ENCODE measurements at regions not wholly inside any gene's neighbourhood (a gene's known extent, or its start where the extent isn't known, plus 50 kb on each side); places are given as distances from the start of the nearest gene placed in this dataset.

DNA sequence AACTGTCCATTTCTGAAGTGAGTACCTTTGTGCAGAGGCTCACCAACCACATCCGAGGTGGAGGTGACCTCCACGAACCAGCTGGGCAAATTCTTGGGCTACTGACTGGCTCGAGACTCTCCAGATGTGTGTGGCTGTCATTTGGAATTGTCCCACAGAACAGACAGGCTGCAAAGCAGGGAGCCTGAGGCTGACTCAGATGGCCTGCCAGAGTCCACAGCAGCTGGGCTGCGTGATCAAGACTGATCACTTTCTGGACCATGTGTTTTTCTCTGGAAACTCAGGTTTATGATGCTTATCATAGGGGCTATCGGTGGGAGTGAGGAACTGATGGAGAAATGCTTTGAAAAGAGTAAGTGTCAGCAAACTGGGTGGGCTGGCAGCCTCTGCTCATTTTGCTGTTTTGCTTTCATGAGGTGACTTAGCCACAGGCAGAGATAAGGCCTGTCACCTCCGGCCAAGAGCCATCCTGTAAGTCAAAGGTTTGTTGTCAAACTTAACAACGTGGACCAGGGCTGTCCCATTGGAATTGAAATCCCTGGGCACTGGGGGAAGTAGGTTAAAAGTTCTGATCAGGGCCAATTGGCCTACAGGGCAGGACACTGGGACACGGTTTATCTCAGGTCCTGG, 120.4 kb downstream of the LIPG start:
- H3K36me3 ChIP-seq (ENCODE audit: control insufficient read depth in 2 of 3, insufficient read depth in 3 of 3, low read length in 3 of 3), result no peaks in the 10 kb centered on the region
- no peaks in the 10 kb centered on the region for H3K27me3 ChIP-seq (ENCODE audit: control insufficient read depth, insufficient read depth, low read length)
- no peak for DNase-seq

DNA sequence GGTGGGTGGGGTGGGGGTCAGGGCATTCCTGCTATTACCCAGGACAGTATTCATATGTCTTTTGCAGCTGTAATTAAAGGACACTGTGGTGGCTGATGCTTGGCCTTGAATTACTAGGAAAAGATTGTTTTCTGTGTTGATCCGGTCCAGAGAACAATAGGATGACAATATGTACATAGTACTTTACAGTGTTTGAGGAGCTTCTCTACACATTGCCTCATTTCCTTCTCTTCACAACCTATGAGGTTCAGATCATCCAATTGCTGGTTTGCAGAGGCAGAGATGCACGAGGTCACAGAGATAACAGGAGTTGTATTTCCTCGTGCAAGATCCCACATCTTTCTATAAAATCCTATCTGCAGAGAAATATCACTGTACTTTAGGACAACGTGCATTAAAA, 119.5 kb downstream of the LIPG start:
- FAIRE-seq (no peak), DNase-seq (no peak)
- H3K27me3 ChIP-seq (ENCODE audit: control insufficient read depth, insufficient read depth, low read length), result no peaks in the 10 kb centered on the region
- TF ChIP-seq, protein P1, sequence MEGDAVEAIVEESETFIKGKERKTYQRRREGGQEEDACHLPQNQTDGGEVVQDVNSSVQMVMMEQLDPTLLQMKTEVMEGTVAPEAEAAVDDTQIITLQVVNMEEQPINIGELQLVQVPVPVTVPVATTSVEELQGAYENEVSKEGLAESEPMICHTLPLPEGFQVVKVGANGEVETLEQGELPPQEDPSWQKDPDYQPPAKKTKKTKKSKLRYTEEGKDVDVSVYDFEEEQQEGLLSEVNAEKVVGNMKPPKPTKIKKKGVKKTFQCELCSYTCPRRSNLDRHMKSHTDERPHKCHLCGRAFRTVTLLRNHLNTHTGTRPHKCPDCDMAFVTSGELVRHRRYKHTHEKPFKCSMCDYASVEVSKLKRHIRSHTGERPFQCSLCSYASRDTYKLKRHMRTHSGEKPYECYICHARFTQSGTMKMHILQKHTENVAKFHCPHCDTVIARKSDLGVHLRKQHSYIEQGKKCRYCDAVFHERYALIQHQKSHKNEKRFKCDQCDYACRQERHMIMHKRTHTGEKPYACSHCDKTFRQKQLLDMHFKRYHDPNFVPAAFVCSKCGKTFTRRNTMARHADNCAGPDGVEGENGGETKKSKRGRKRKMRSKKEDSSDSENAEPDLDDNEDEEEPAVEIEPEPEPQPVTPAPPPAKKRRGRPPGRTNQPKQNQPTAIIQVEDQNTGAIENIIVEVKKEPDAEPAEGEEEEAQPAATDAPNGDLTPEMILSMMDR (IDR thresholded peaks at IDR 0.05; ENCODE audit: borderline replicate concordance, extremely low read depth, insufficient read depth), result no peak
- H3K9ac ChIP-seq (ENCODE audit: low read length in 3 of 3), result no peak overlapping the region
- H3K27ac ChIP-seq (ENCODE audit: low read depth in 2 of 2, low read length in 2 of 2), result no peak overlapping the region
- intact Hi-C loops (cut with DNase I), result no loop called here
- no peaks in the 10 kb centered on the region for H3K9me3 ChIP-seq (ENCODE audit: control insufficient read depth in 2 of 3, insufficient read depth in 1 of 3, low read length in 3 of 3)
- H3K4me3 ChIP-seq (ENCODE audit: low read length in 3 of 3), result no peak overlapping the region
- H3K4me1 ChIP-seq (ENCODE audit: control insufficient read depth in 2 of 3, insufficient read depth in 2 of 3, low read depth in 1 of 3, low read length in 3 of 3), result no peaks in the 10 kb centered on the region
- no peaks in the 10 kb centered on the region for H3K36me3 ChIP-seq (ENCODE audit: control insufficient read depth in 2 of 3, insufficient read depth in 3 of 3, low read length in 3 of 3)

More for the DNA sequence above, 120.4 kb downstream of the LIPG start:
- Histone ChIP-seq H3K27ac (ENCODE audit: low read depth in 2 of 2, low read length in 2 of 2) (no peak overlapping the region), H3K4me1 (ENCODE audit: control insufficient read depth in 2 of 3, insufficient read depth in 2 of 3, low read depth in 1 of 3, low read length in 3 of 3) (no peaks in the 10 kb centered on the region), H3K4me3 (ENCODE audit: low read length in 3 of 3) (no peak overlapping the region), H3K9ac (ENCODE audit: low read length in 3 of 3) (no peak overlapping the region), H3K9me3 (ENCODE audit: control insufficient read depth in 2 of 3, insufficient read depth in 1 of 3, low read length in 3 of 3) (no peaks in the 10 kb centered on the region)
- no peak for FAIRE-seq
- intact Hi-C loops (cut with DNase I), result no loop called here
- TF ChIP-seq, protein P1 (IDR thresholded peaks at IDR 0.05; ENCODE audit: borderline replicate concordance, extremely low read depth, insufficient read depth), result no peak

DNA sequence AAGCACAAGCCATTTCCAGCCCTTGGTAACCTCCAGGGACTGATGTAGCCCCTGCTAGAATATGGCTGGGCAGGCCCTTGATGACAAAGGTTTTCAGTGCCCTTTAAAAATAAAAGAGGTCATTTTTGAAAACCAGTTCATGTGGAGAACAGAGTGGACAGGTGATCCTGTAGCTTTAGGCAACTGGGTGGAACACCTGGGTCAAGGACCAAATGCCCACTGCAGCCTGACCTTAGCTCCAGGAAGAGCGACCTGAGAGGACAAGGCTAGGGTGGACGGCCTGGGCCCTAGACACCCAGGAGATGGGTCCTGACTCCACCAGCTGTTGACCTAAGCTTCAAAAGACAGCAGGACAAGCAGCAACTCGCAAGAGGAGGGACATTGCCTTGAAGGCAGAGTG, 116.6 kb downstream of the LIPG start:
- no peak for FAIRE-seq
- H3K9me3 ChIP-seq (ENCODE audit: control insufficient read depth in 2 of 3, insufficient read depth in 1 of 3, low read length in 3 of 3), result no peaks in the 10 kb centered on the region

More for the DNA sequence above, 116.6 kb downstream of the LIPG start:
- no peak overlapping the region for H3K9ac ChIP-seq (ENCODE audit: low read length in 3 of 3)
- H3K36me3 ChIP-seq (ENCODE audit: control insufficient read depth in 2 of 3, insufficient read depth in 3 of 3, low read length in 3 of 3), result no peaks in the 10 kb centered on the region
- no peak overlapping the region for H3K27ac ChIP-seq (ENCODE audit: low read depth in 2 of 2, low read length in 2 of 2)
- intact Hi-C loops (cut with DNase I), result no loop called here
- no peaks in the 10 kb centered on the region for H3K4me1 ChIP-seq (ENCODE audit: control insufficient read depth in 2 of 3, insufficient read depth in 2 of 3, low read depth in 1 of 3, low read length in 3 of 3)
- no peak for DNase-seq
- TF ChIP-seq, protein P1 (IDR thresholded peaks at IDR 0.05; ENCODE audit: borderline replicate concordance, extremely low read depth, insufficient read depth), result no peak
- no peak overlapping the region for H3K4me3 ChIP-seq (ENCODE audit: low read length in 3 of 3)
- H3K27me3 ChIP-seq (ENCODE audit: control insufficient read depth, insufficient read depth, low read length), result no peaks in the 10 kb centered on the region

Measured in kidney (tissue), 13 donors.